ENCODE measurements at regions not wholly inside any gene's neighbourhood (a gene's known extent, or its start where the extent isn't known, plus 50 kb on each side); places are given as distances from the start of the nearest gene placed in this dataset.
A peak's percentile ranks its signal among the peaks of the same experiment; 100 is the strongest.

- Histone ChIP-seq H3K23ac (ENCODE audit: insufficient read length, low read depth, low read length) (no peak overlapping the region), H4K91ac (ENCODE audit: insufficient read length, low read depth, low read length) (no peak overlapping the region), H3K9ac (ENCODE audit: extremely low read depth, insufficient read length, low read length) (no peak overlapping the region), H3K4me2 (ENCODE audit: insufficient read depth, insufficient read length, low read length) (no peak overlapping the region), H3K79me2 (ENCODE audit: insufficient read depth, low read length) (no peaks in the 10 kb centered on the region), H3K23me2 (ENCODE audit: insufficient read length, low read depth, low read length, poor library complexity, severe bottlenecking) (peaks cover 5% of the 10 kb centered on the region), H2BK12ac (ENCODE audit: insufficient read length, low read depth, low read length) (no peak overlapping the region), H2BK15ac (ENCODE audit: low read depth, low read length) (no peak overlapping the region), H3K27me3 (ENCODE audit: insufficient read depth, low read length) (no peaks in the 10 kb centered on the region), H3K79me1 (ENCODE audit: insufficient read depth, low read depth, low read length, poor library complexity, severe bottlenecking) (no peaks in the 10 kb centered on the region), H3K56ac (ENCODE audit: insufficient read length, low read depth, low read length) (no peak overlapping the region), H3K4me1 (ENCODE audit: insufficient read depth, low read length) (peaks cover 11% of the 10 kb centered on the region; the same call in 1 of the 2 replicates), H3K4ac (ENCODE audit: low read depth, low read length) (no peak overlapping the region), H2AFZ (ENCODE audit: low read length) (no peak overlapping the region), H4K5ac (ENCODE audit: insufficient read length, low read depth, low read length) (no peak overlapping the region), H2BK20ac (ENCODE audit: low read depth, low read length, poor library complexity, severe bottlenecking) (no peak overlapping the region), H2BK5ac (ENCODE audit: insufficient read length, low read length) (no peak overlapping the region), H4K20me1 (ENCODE audit: control insufficient read depth, insufficient read depth, insufficient read length) (no peaks in the 10 kb centered on the region), H4K8ac (replicated peaks; ENCODE audit: insufficient read length, low read depth, low read length) (no peak overlapping the region), H3K9me3 (ENCODE audit: control insufficient read depth, low read depth, low read length) (no peaks in the 10 kb centered on the region), H3K14ac (ENCODE audit: insufficient read depth, low read length) (peak overlapping the region; percentile 29; the same call in 1 of the 2 replicates), H3T11ph (ENCODE audit: low read length) (no peak overlapping the region), H3K27ac (ENCODE audit: insufficient read length, low read depth, low read length) (no peak overlapping the region), H2AK5ac (ENCODE audit: insufficient read length, low read length) (no peak overlapping the region), H3K18ac (ENCODE audit: insufficient read length, low read depth, low read length) (no peak overlapping the region), H2BK120ac (ENCODE audit: low read depth, low read length, poor library complexity, severe bottlenecking) (no peak overlapping the region)
- Mint-ChIP-seq H3K36me3 (ENCODE audit: insufficient read depth in 1 of 3, low read depth in 3 of 3) (peaks cover 8 to 14% (median 11%) of the 10 kb centered on the region in 3 experiments; a peak in 6 of 7 replicates), H3K4me3 (no peak overlapping the region), H3K4me1 (peaks cover 45% of the 10 kb centered on the region in 2 experiments), H3K27me3 (ENCODE audit: low read depth) (no peaks in the 10 kb centered on the region), H3K9me3 (peaks cover 9 to 10% of the 10 kb centered on the region in 2 experiments), H3K27ac (peak overlapping the region in 1 of 3 experiments; percentile 35; a peak in 1 of 7 replicates)
- TF ChIP-seq, protein P1, sequence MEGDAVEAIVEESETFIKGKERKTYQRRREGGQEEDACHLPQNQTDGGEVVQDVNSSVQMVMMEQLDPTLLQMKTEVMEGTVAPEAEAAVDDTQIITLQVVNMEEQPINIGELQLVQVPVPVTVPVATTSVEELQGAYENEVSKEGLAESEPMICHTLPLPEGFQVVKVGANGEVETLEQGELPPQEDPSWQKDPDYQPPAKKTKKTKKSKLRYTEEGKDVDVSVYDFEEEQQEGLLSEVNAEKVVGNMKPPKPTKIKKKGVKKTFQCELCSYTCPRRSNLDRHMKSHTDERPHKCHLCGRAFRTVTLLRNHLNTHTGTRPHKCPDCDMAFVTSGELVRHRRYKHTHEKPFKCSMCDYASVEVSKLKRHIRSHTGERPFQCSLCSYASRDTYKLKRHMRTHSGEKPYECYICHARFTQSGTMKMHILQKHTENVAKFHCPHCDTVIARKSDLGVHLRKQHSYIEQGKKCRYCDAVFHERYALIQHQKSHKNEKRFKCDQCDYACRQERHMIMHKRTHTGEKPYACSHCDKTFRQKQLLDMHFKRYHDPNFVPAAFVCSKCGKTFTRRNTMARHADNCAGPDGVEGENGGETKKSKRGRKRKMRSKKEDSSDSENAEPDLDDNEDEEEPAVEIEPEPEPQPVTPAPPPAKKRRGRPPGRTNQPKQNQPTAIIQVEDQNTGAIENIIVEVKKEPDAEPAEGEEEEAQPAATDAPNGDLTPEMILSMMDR (conservative IDR thresholded peaks at IDR 0.05), result no peak
- no CpG with 5 or more reads among the region's 5 CpGs for WGBS (ENCODE audit: extremely low coverage, insufficient read length, low lambda C conversion rate)
- DNase-seq, result peak; percentile 39
Observed at GRCh38 chr7:96589038-96589437, 120.6 kb downstream of the SEM1 start.
